HuH-7.5 (cell line): ENCODE measurements at regions not wholly inside any gene's neighbourhood (a gene's known extent, or its start where the extent isn't known, plus 50 kb on each side); places are given as distances from the start of the nearest gene placed in this dataset.
"Not testable (repeated sequence)": the region's sequence is repeated elsewhere in the genome, so short reads cannot be mapped to it uniquely, and the experiment has no call there.

Experiments
- DNase-seq: peaks from one replicate; pipeline ENCODE4 v3.0.0; 2011; ENCODE audit warnings: low spot score

DNA sequence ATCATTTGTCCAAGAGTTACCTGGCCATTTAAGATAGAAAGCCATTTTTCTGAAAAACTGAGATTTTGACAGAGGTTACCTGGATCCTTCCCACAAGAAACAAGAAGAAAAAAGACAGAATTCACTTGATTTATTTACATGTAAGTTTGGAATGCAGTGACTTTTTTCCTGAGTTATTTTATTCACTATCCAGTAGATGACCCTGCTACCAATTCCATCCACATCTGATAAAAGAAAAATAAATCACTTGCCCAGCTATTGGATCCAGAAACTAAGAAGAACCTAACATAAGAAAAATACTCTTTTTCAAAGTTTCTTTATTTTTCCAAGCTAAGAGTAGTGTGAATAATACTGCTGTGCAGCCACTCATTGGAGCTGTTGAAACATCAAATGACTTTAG lies 275.2 kb downstream of the CETN3 start:
- no peak for DNase-seq

DNA sequence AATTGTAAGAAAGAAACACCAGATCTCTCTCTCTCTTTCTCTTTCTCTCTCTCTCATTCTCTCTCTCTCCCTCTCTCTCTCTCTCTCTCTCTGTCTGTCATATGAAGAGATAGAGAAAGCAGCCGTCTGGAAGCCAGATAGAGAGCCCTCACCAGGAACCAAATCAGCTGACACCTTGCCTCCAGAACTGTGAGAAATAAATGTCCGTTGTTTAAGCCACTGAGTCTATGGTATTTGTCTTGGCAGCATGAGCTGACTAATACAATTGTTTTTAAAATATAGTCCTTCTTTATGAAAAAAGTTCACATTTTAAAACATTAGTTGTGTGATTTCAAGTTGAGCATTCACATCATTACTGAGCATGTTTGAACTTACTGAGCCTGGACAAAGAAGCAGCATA lies 275.6 kb downstream of the CETN3 start:
- no peak for DNase-seq

GRCh38 chr5:90131383-90132133 lies 278.0 kb downstream of the CETN3 start:
- DNase-seq = no peak

GRCh38 chr5:90128551-90128950 lies 281.0 kb downstream of the CETN3 start:
- DNase-seq = no peak

DNA sequence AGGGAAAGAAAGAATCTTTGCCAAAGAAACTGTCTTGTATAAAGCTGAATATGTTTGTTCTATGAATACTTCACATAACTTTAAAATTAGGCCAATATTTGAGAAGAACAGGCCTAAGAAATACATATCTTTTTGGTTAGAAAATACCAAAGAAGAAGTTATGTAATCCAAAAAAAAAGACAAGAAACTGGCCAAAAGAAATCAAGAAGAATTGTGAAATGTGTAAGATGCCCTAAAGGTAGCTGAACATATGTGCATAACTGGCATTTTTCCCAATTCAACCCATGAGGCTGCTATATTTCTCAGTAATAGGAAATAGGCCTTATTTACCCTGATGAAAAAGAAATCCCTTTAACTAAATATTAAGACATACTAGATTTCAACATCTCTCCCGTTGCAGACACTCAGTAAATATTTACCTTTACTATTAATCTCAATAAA lies 290.0 kb downstream of the CETN3 start:
- no peak for DNase-seq

GRCh38 chr5:90117005-90117404 lies 292.6 kb downstream of the CETN3 start:
- no peak for DNase-seq

GRCh38 chr5:90113108-90113507 lies 296.4 kb downstream of the CETN3 start:
- no peak for DNase-seq

GRCh38 chr5:90112033-90112692 lies 297.4 kb downstream of the CETN3 start:
- no peak for DNase-seq

GRCh38 chr5:90111364-90112032 lies 298.1 kb downstream of the CETN3 start:
- no peak for DNase-seq

- DNase-seq = no peak
Observed at GRCh38 chr5:90109285-90109684, 300.3 kb downstream of the CETN3 start.

- DNase-seq = no peak
Observed at GRCh38 chr5:90099099-90099498, 310.5 kb downstream of the CETN3 start.

DNA sequence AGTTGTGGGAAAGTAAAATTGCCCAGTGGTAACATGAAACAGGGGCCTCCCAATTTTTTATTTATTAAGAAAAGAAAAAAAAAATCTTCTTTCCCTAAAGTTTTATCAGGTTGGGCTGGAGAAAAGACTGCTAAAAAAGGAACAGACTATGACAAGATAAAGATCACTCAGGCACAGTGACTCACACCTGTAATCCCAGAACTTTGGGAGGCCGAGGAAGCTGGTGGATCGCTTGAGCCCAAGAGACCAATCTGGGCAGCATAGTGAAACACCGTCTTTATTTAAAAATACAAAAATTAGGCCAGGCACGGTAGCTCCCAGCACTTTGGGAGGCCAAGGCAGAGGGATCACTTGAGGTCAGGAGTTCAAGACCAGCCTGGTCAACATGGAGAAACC lies 312.5 kb downstream of the CETN3 start:
- DNase-seq = no peak

DNA sequence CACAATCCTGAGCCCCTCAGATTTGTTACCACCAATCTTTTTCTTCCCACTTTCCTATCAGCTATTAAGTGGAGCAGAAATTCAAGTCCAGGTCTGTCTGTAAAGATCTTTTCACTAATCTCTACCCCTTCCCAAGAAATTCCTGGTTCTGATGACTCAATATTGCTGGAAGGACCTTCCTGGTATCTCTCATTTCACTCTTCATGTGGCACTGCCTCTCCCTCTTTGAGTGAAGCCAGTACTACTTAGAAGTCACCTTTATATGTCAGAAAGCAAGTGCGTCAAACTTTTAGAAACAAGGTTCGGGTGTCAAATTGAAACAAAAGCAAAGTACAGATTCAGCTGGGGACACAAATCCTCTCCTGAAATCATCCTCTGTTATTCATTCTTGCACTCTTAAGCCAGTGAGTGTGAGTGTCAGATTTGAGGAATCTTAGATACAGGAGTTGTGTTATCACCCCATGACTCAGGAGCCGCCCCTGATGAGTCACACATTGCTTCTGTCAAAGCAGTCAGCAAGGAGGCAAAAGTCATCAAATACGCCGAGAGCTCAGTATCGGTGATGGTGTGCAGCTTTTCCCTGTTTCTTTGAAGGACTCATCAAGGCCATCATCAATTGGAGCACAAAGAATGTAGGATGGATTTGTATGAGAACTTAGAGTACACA lies 313.0 kb downstream of the CETN3 start:
- DNase-seq = no peak

DNA sequence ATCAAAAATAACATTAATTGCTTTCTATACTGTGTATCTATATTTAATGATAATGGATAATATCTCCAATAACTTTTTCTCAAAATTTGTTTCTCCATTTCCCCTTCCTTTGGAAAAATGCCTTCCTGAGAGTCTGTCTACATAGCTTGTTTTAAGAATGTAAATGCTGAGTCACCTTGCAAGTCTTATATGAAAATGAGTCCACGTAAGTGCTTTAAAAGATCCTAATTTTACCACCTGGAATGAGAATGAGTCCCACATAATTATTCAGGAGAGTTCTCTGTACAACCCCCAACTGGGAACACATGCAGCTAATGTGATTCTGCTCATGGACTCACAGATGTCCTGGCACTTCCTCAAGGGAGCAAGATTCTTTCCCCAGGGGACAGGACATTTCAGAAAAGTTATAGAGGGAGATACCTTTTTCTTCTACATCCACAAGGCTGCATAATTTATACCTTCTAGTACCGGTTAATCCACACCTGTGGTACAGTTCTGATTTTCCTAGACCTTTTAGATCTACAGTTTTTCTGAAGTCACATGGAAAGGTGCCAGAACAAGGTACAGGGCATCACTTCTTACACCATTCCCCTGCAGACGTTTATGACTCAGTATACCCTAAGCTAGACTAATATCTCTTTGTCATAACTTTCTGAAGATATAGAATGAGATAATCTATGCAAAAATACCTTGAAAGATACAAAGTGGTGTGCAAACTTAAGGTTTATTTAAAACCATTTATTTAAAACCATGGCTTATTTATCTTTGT lies 314.1 kb downstream of the CETN3 start:
- no peak for DNase-seq

GRCh38 chr5:90093751-90094485 lies 315.6 kb downstream of the CETN3 start:
- no peak for DNase-seq

DNA sequence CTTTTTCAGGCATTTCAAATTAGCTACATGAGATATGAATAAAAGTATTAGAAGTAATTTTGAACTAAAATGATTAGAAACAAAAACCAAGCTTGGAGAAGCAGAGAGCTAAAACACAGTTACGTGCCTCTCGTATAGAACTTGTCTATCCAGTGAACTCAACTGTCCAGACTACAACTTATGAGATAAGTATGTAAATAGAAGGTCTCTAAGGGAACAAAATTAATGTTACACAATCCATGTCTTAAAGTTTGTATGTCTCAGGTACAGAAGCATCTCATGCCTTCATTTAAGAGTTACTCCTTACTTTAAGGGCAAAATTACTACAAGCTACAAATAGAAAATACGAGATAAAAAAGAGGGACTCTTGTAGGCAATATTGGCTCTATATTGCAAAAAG lies 316.8 kb downstream of the CETN3 start:
- DNase-seq = no peak

GRCh38 chr5:90084342-90084741 lies 325.2 kb downstream of the CETN3 start:
- DNase-seq = no peak

DNA sequence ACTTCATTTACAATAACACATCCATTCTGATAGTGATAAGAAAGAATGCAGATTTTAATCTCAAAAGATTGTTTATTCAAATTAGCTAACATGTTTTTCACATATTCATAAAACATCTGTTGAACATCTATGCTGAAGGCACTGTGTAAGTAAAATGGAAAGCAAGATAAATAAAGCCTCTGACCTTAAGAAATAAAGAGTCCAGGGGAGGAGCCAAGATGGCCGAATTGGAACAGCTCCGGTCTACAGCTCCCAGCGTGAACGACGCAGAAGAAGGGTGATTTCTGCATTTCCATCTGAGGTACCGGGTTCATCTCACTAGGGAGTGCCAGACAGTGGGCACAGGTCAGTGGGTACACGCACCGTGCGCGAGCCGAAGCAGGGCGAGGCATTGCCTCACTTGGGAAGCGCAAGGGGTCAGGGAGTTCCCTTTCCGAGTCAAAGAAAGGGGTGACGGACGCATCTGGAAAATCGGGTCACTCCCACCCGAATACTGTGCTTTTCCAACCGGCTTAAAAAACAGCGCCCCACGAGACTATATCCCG lies 336.5 kb downstream of the CETN3 start:
- DNase-seq = not testable (repeated sequence)

- DNase-seq = no peak
Observed at GRCh38 chr5:90071656-90072055, 337.9 kb downstream of the CETN3 start.

- no peak for DNase-seq
Observed at GRCh38 chr5:90071066-90071465, 338.5 kb downstream of the CETN3 start.

DNA sequence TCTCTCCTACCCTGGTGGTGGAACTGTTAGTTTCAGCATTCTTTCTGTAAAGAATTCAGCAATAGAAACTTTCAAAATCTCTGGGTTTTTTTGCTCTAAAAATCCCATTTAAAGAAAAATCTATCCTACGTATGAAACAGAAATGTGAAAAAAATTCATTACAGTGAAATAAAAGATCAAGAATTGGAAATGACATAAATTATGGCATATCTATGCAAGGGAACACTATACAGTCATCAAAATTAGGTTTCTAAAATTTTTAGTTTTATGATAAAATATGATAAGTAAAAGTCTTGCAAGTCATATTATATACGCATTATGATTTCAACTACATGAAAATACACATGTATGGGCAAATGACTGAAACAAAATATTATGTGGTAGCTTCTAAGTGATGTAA lies 342.6 kb downstream of the CETN3 start:
- DNase-seq = no peak
